ENCODE measurements at regions not wholly inside any gene's neighbourhood (a gene's known extent, or its start where the extent isn't known, plus 50 kb on each side); places are given as distances from the start of the nearest gene placed in this dataset.

GRCh38 chrX:39012621-39013111 lies 211.4 kb downstream of the MID1IP1 start:
- ATAC-seq (peak; percentile 44), DNase-seq (ENCODE audit: missing footprints) (no peak)
- intact Hi-C loops (cut with DNase I) = no loop called here

DNA sequence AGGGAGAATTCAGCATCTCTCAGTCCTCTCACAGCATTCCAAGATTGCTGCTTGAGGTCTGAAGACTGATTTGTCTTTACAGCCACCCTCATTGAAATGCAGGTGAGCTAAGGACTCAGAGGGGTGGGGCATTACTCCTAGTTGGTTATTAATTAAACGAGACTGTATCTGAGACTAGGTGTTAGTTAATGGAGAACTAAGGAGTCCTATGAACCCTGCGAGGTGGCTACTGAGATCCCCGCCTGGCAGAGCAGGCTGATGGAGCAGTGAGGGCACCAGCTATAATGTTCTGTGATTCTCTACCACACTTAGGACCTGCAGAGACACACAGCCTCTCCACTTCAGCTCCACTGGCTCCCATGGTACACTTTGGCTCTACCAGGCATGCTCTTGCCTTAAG lies 215.3 kb downstream of the MID1IP1 start:
- ATAC-seq = no peak
- DNase-seq (ENCODE audit: missing footprints) = no peak
- intact Hi-C loops (cut with DNase I) = no loop called here

DNA sequence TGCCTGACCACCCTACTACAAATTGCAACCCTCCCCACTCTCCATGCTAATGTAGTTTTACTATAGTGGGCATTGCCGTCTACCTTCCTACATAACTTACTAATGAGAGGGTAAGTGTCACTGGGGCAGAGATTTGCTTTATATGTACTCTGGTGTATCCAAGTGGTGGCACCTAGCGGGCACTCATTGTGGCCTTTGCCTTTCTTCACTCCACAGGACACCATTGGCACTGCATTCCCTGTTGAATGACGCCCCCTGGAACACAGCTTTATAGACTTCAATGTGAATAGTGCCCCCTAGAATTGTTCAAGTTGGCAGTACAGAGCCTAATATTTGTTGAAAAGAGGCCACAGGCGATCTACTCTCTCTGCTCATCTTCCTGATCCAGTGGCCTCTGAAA lies 215.8 kb downstream of the MID1IP1 start:
- intact Hi-C loops (cut with DNase I) = no loop called here
- no peak for DNase-seq (ENCODE audit: missing footprints)
- ATAC-seq = no peak

GRCh38 chrX:39017716-39018115 lies 216.5 kb downstream of the MID1IP1 start:
- intact Hi-C loops (cut with DNase I) = no loop called here
- no peak for DNase-seq (ENCODE audit: missing footprints)
- ATAC-seq = no peak

DNA sequence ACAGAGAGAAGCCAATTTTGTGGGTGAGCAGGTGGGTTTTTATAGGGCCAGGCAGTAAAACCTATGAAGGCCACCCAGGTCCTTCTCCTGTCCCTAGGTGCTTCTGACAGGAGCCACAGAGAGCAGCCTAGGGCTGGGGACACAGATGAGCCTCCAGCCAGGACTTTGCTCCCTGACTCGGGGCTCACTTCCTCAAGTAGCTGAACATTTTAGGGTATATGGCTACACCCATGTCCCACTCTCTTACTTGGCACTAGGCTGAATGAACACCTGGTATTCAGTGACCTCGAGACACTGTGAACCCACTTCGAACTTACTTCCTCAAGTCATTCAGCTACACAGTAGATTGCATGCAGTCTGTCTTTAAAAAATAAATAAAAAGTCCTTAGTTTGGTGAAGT lies 217.3 kb downstream of the MID1IP1 start:
- intact Hi-C loops (cut with DNase I) = no loop called here
- DNase-seq (ENCODE audit: missing footprints) = no peak
- ATAC-seq = no peak

- intact Hi-C loops (cut with DNase I) = no loop called here
- no peak for DNase-seq (ENCODE audit: missing footprints)
- ATAC-seq = no peak
Observed at GRCh38 chrX:39019056-39019455, 217.8 kb downstream of the MID1IP1 start.

DNA sequence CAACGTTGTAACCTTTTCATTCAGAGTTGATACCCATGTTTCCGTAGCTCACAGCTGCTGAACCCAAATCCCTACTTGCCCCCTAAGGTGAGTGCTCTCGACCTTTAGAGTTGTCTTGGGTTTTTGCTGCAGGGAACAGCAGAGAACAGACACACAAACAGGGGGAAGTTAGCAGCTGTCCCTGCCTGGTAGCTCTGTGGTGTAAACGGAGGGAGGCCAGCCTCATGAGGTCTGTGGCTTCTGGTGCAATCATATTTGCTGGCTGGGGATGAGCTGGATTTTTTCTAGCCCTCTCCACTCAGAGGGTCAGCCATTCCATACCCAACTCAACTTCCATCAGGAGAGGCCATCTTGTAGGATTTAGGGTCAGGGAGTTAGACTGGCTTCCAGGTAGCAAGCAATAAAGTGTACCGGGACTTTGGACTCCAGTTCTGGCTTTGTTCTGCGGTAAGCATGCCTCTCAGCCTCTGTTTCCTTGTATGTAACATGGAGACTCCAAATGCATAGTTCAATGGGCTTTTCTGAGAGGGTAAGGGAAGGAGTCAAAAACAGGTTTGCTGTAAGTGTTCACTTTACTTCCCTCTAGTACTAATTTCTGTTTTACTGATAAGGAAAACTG lies 218.9 kb downstream of the MID1IP1 start:
- no peak for ATAC-seq
- DNase-seq (ENCODE audit: missing footprints) = no peak
- intact Hi-C loops (cut with DNase I) = no loop called here

GRCh38 chrX:39022106-39022505 lies 220.8 kb downstream of the MID1IP1 start:
- ATAC-seq (no peak), DNase-seq (ENCODE audit: missing footprints) (no peak)
- intact Hi-C loops (cut with DNase I) = no loop called here

GRCh38 chrX:39029221-39029620 lies 228.0 kb downstream of the MID1IP1 start:
- DNase-seq (ENCODE audit: missing footprints) (no peak), ATAC-seq (no peak)
- intact Hi-C loops (cut with DNase I) = no loop called here

GRCh38 chrX:39030636-39031035 lies 229.4 kb downstream of the MID1IP1 start:
- ATAC-seq (no peak), DNase-seq (ENCODE audit: missing footprints) (no peak)
- intact Hi-C loops (cut with DNase I) = no loop called here

DNA sequence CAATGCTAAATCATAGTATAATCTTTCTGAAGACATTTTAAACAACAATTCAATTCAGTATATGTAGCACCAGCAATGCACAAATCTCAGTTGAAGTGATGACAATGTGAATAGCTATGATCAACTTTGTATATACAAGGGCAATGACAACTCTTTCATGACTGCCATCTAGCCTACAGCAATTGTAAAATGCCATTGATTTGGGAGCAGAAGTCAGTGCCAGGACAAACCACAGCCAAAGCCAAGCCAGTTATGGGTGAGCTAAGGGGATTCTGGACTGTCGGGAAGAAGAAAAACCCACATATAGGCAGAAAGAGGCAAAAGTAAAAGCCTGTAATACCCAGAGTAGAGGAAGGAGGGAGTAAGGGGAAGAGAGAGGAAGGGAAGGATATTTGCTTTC lies 238.6 kb downstream of the MID1IP1 start:
- ATAC-seq (no peak), DNase-seq (ENCODE audit: missing footprints) (no peak)
- intact Hi-C loops (cut with DNase I) = no loop called here

- intact Hi-C loops (cut with DNase I) = no loop called here
- ATAC-seq (no peak), DNase-seq (ENCODE audit: missing footprints) (no peak)
Observed at GRCh38 chrX:39043838-39044550, 242.7 kb downstream of the MID1IP1 start.

DNA sequence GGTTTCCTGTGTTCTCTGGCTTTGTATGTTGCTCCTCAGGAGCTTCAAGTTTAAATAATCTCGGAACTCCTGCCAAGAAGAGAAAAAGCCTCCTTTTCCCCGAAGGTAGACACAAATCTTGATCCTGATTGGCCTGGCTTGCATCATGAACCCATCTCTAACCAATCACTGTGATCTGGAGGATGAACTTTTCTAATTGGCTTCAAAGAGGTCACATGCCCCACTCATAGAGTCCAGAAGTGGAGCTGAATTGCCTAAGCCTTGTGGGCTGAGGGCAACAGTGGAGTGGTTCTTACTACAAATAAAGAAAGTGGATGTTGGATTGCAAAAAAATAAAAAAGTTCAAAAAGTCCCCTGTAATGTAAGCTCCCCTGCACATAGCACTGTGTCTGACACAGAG lies 245.9 kb downstream of the MID1IP1 start:
- DNase-seq (ENCODE audit: missing footprints) (no peak), ATAC-seq (no peak)
- intact Hi-C loops (cut with DNase I) = no loop called here

DNA sequence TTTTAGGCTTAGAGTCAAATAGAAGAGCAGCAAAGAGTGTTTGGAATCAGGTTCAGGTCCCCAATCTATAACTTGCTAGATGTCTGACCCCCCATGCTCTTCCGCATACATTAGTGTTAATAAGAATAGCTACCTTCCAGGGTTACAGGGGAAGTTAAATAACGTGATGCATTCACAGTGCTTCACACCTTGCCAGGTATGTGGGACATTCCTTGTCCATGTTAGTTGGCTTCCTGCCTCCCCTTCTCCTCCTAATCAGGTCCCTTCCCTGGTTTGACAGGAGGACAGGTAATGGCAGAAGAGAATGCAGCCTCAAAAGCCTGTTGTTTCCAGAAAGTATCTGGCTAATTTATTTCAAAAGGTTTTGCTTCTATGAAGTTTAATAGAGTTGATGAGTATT lies 248.7 kb downstream of the MID1IP1 start:
- intact Hi-C loops (cut with DNase I) = no loop called here
- ATAC-seq = no peak

GRCh38 chrX:39050427-39050826 lies 249.2 kb downstream of the MID1IP1 start:
- no peak for ATAC-seq
- intact Hi-C loops (cut with DNase I) = no loop called here

More for the DNA sequence above, 248.7 kb downstream of the MID1IP1 start:
- DNase-seq (ENCODE audit: missing footprints) = no peak

GRCh38 chrX:39052751-39053150 lies 251.5 kb downstream of the MID1IP1 start:
- no peak for DNase-seq (ENCODE audit: missing footprints)
- no peak for ATAC-seq
- intact Hi-C loops (cut with DNase I) = no loop called here

More at GRCh38 chrX:39050427-39050826, 249.2 kb downstream of the MID1IP1 start:
- no peak for DNase-seq (ENCODE audit: missing footprints)

GRCh38 chrX:39058724-39059123 lies 257.5 kb downstream of the MID1IP1 start:
- DNase-seq (ENCODE audit: missing footprints) = no peak
- no peak for ATAC-seq
- intact Hi-C loops (cut with DNase I) = no loop called here

GRCh38 chrX:39059866-39060265 lies 258.6 kb downstream of the MID1IP1 start:
- DNase-seq (ENCODE audit: missing footprints) = no peak
- ATAC-seq = no peak
- intact Hi-C loops (cut with DNase I) = no loop called here

DNA sequence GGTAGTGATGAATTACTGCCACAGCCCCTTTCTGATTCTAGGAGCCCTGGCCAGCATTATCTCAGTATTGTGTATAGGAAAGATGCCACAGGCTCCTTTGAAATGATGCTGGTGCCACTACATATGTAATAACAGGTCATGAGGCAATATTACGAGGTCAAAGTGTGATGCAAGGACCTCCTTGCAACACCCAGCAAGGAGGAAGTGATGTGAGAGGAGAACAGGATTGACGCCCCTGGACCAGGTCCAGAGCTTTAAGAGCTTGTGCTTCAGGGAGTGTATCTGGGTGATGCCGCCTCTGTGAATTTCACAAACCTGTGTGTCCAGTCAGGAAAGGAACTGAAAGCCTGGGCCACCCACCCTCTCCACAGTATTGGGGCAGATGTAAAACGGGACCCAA lies 261.8 kb downstream of the MID1IP1 start:
- intact Hi-C loops (cut with DNase I) = no loop called here
- DNase-seq (ENCODE audit: missing footprints) = no peak
- no peak for ATAC-seq

- DNase-seq (ENCODE audit: missing footprints) (no peak), ATAC-seq (no peak)
- intact Hi-C loops (cut with DNase I) = no loop called here
Observed at GRCh38 chrX:39063702-39064101, 262.4 kb downstream of the MID1IP1 start.
